GM18861 (cell line): ENCODE measurements at regions not wholly inside any gene's neighbourhood (a gene's known extent, or its start where the extent isn't known, plus 50 kb on each side); places are given as distances from the start of the nearest gene placed in this dataset.

Source experiments
- ATAC-seq: cut with Tn5 transposase; IDR thresholded peaks from one replicate; pipeline ENCODE4 v1.9.1; 2021; ENCODE audit not compliant: unreplicated experiment

GRCh38 chr2:76584474-76584873, 873.8 kb upstream of the GCFC2 start:
- no peak for ATAC-seq

- ATAC-seq: no peak
Measured at GRCh38 chr2:76579911-76580310, 869.2 kb upstream of the GCFC2 start.

- ATAC-seq: no peak
Measured at GRCh38 chr2:76572981-76573380, 862.3 kb upstream of the GCFC2 start.

- no peak for ATAC-seq
Measured at GRCh38 chr2:76569819-76570218, 859.1 kb upstream of the GCFC2 start.

GRCh38 chr2:76567478-76567877, 856.8 kb upstream of the GCFC2 start:
- ATAC-seq: no peak

- no peak for ATAC-seq
Measured at GRCh38 chr2:76564734-76565133, 854.0 kb upstream of the GCFC2 start.

GRCh38 chr2:76563730-76564129, 853.0 kb upstream of the GCFC2 start:
- ATAC-seq: no peak

- ATAC-seq: no peak
Measured at GRCh38 chr2:76558157-76558556, 847.4 kb upstream of the GCFC2 start.

GRCh38 chr2:76556018-76556417, 845.3 kb upstream of the GCFC2 start:
- no peak for ATAC-seq

GRCh38 chr2:76546207-76546606, 835.5 kb upstream of the GCFC2 start:
- ATAC-seq: no peak

GRCh38 chr2:76544901-76545300, 834.2 kb upstream of the GCFC2 start:
- no peak for ATAC-seq

- no peak for ATAC-seq
Measured at GRCh38 chr2:76517574-76517909, 806.8 kb upstream of the GCFC2 start.

- ATAC-seq: no peak
Measured at GRCh38 chr2:76516861-76517573, 806.3 kb upstream of the GCFC2 start.

GRCh38 chr2:76512201-76512820, 801.6 kb upstream of the GCFC2 start:
- no peak for ATAC-seq

GRCh38 chr2:76506538-76506937, 795.8 kb upstream of the GCFC2 start:
- ATAC-seq: no peak

GRCh38 chr2:76501641-76502040, 790.9 kb upstream of the GCFC2 start:
- no peak for ATAC-seq

- no peak for ATAC-seq
Measured at GRCh38 chr2:76498360-76498759, 787.6 kb upstream of the GCFC2 start.

- no peak for ATAC-seq
Measured at GRCh38 chr2:76491503-76491902, 780.8 kb upstream of the GCFC2 start.

GRCh38 chr2:76478266-76479035, 767.7 kb upstream of the GCFC2 start:
- ATAC-seq: no peak

GRCh38 chr2:76472946-76473345, 762.2 kb upstream of the GCFC2 start:
- no peak for ATAC-seq

GRCh38 chr2:76469066-76469465, 758.4 kb upstream of the GCFC2 start:
- ATAC-seq: no peak

GRCh38 chr2:76467326-76467725, 756.6 kb upstream of the GCFC2 start:
- no peak for ATAC-seq
